Heart left ventricle (tissue), 13 donors: ENCODE measurements at regions not wholly inside any gene's neighbourhood (a gene's known extent, or its start where the extent isn't known, plus 50 kb on each side); places are given as distances from the start of the nearest gene placed in this dataset.

Source experiments
- POLR2A ChIP-seq, 2 donors: fragments of 450-650 bp; IDR thresholded peaks; one replicate each; pipeline ENCODE4 v1.6.1; 2017; ENCODE audit warnings: antibody characterized with exemption in 2 of 2, mild to moderate bottlenecking in 2 of 2, moderate library complexity in 2 of 2
- TF ChIP-seq, protein P1 (sequence below), 12 donors: fragments of 200-600 bp; sonication (generic) in 4 of 12; IDR thresholded peaks; one replicate each; pipeline versions ENCODE4 v1.5.0 to v1.8.0; 2018 to 2022; ENCODE audit warnings: antibody characterized with exemption in 12 of 12, mild to moderate bottlenecking in 5 of 12
- donor health status: ischemic (EF 13 %, LVEDD 7.1; RV severe dilation, severe dysfunction).
- donor health status: DM: no; HTN: yes; CAD: no.
- donor health status: DM: no; HTN: no; CAD: no.
- donor health status: ischemic (EF 25% LVEDD 6.9; RV normal size, moderate dysfunction).
- donor health status: ischemic (EF 25% LVEDD 5.7; RV mildly dilated, moderate dysfunction).
- donor health status: ischemic (EF 35%, LVEDD 5.7; RV mildly dilated, moderate dysfunction).
- donor health status: nonischemic (EF 11% LVEDD 7.7; RV severe dilation, severe dysfunction).
- donor health status: DM: yes; HTN: yes; CAD: no.
- donor health status: PGD.
- donor health status: ischemic (EF 29% LVEDD 5.4; RV normal size, mild dysfunction).
- donor health status: nonischemic (EF 23%, LVEDD 6.1; RV moderate dilation, normal function).

DNA sequence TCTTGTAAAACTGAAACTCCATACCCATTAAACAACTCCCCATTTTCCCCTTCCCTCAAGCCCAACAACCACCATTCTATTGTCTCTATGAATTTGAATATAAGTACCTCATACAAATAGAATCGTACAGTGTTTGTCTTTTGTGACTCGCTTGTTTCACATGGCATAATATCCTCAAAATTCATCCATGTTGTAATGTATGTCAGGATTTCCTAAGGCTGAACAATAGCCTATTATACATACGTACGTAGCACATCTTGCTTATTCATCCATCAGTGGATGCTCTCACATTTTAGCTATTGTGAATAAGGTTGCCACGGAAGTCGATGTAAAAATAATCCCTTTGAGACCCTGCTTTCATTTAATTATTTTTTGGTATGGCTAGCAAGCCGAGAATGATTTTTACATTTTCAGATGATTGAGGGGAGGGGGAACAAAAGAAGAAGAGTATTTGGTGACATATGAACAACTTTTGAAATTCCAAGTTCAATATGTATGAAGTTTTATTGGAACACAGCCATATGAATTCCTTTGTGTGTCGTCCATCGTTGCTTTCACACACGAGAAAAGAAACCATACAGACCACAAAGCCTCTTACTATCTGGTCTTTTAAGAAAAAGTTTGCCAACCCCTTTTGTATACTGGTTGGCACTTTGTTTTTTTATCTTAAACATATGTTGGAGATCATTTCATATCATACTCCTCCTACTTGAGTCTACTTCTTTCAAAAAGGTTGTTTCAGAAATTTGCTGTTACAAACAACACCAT lies 371.2 kb downstream of the NPIPA8 start:
- TF ChIP-seq, protein P1, sequence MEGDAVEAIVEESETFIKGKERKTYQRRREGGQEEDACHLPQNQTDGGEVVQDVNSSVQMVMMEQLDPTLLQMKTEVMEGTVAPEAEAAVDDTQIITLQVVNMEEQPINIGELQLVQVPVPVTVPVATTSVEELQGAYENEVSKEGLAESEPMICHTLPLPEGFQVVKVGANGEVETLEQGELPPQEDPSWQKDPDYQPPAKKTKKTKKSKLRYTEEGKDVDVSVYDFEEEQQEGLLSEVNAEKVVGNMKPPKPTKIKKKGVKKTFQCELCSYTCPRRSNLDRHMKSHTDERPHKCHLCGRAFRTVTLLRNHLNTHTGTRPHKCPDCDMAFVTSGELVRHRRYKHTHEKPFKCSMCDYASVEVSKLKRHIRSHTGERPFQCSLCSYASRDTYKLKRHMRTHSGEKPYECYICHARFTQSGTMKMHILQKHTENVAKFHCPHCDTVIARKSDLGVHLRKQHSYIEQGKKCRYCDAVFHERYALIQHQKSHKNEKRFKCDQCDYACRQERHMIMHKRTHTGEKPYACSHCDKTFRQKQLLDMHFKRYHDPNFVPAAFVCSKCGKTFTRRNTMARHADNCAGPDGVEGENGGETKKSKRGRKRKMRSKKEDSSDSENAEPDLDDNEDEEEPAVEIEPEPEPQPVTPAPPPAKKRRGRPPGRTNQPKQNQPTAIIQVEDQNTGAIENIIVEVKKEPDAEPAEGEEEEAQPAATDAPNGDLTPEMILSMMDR (IDR thresholded peaks at IDR 0.05): no peak
- no peak for TF ChIP-seq POLR2A (IDR thresholded peaks at IDR 0.05)
